ENCODE measurements at regions not wholly inside any gene's neighbourhood (a gene's known extent, or its start where the extent isn't known, plus 50 kb on each side); places are given as distances from the start of the nearest gene placed in this dataset.

- H3K9me3 Mint-ChIP-seq = no peaks in the 10 kb centered on the region
- no peak overlapping the region for H3K4me3 Mint-ChIP-seq
- no peak overlapping the region for H3K27ac Mint-ChIP-seq
- H3K27me3 Mint-ChIP-seq = no peaks in the 10 kb centered on the region
- peaks cover 8% of the 10 kb centered on the region for H3K4me1 Mint-ChIP-seq (ENCODE audit: low read depth)
- DNase-seq = no peak
- H3K36me3 Mint-ChIP-seq (ENCODE audit: low read depth) = no peaks in the 10 kb centered on the region
These were observed 92.3 kb downstream of the GYPC start for GRCh38 chr2:126748188-126748760.

- no peak for DNase-seq
- H3K9me3 Mint-ChIP-seq = no peaks in the 10 kb centered on the region
- H3K4me1 Mint-ChIP-seq (ENCODE audit: low read depth) = peaks cover 8% of the 10 kb centered on the region
- no peaks in the 10 kb centered on the region for H3K27me3 Mint-ChIP-seq
- no peaks in the 10 kb centered on the region for H3K36me3 Mint-ChIP-seq (ENCODE audit: low read depth)
- no peak overlapping the region for H3K27ac Mint-ChIP-seq
- no peak overlapping the region for H3K4me3 Mint-ChIP-seq
These were observed 93.1 kb downstream of the GYPC start for GRCh38 chr2:126748929-126749518.

GRCh38 chr2:126749537-126749936, 93.6 kb downstream of the GYPC start:
- Mint-ChIP-seq H3K4me1 (ENCODE audit: low read depth) (peaks cover 14% of the 10 kb centered on the region), H3K4me3 (no peak overlapping the region), H3K27me3 (no peaks in the 10 kb centered on the region), H3K9me3 (no peaks in the 10 kb centered on the region), H3K36me3 (ENCODE audit: low read depth) (no peaks in the 10 kb centered on the region), H3K27ac (no peak overlapping the region)
- no peak for DNase-seq

- Mint-ChIP-seq H3K27ac (no peak overlapping the region), H3K4me3 (no peak overlapping the region), H3K4me1 (ENCODE audit: low read depth) (peaks cover 16% of the 10 kb centered on the region), H3K9me3 (no peaks in the 10 kb centered on the region), H3K27me3 (no peaks in the 10 kb centered on the region), H3K36me3 (ENCODE audit: low read depth) (no peaks in the 10 kb centered on the region)
- DNase-seq = no peak
These were observed 94.5 kb downstream of the GYPC start for GRCh38 chr2:126750506-126750905.

GRCh38 chr2:126751477-126751876, 95.5 kb downstream of the GYPC start:
- no peak for DNase-seq
- no peaks in the 10 kb centered on the region for H3K9me3 Mint-ChIP-seq
- H3K4me3 Mint-ChIP-seq = no peak overlapping the region
- H3K36me3 Mint-ChIP-seq (ENCODE audit: low read depth) = no peaks in the 10 kb centered on the region
- H3K27ac Mint-ChIP-seq = no peak overlapping the region
- no peaks in the 10 kb centered on the region for H3K27me3 Mint-ChIP-seq
- peaks cover 16% of the 10 kb centered on the region for H3K4me1 Mint-ChIP-seq (ENCODE audit: low read depth)

- no peak overlapping the region for H3K4me3 Mint-ChIP-seq
- H3K27ac Mint-ChIP-seq = no peak overlapping the region
- H3K4me1 Mint-ChIP-seq (ENCODE audit: low read depth) = peaks cover 16% of the 10 kb centered on the region
- no peaks in the 10 kb centered on the region for H3K9me3 Mint-ChIP-seq
- no peak for DNase-seq
- no peaks in the 10 kb centered on the region for H3K36me3 Mint-ChIP-seq (ENCODE audit: low read depth)
- H3K27me3 Mint-ChIP-seq = no peaks in the 10 kb centered on the region
These were observed 96.9 kb downstream of the GYPC start for GRCh38 chr2:126752876-126753275.

GRCh38 chr2:126753501-126754212, 97.7 kb downstream of the GYPC start:
- H3K36me3 Mint-ChIP-seq (ENCODE audit: low read depth) = no peaks in the 10 kb centered on the region
- no peaks in the 10 kb centered on the region for H3K9me3 Mint-ChIP-seq
- no peak overlapping the region for H3K4me3 Mint-ChIP-seq
- no peak for DNase-seq
- H3K27ac Mint-ChIP-seq = no peak overlapping the region
- peaks cover 16% of the 10 kb centered on the region for H3K4me1 Mint-ChIP-seq (ENCODE audit: low read depth)
- H3K27me3 Mint-ChIP-seq = no peaks in the 10 kb centered on the region

- no peak overlapping the region for H3K4me3 Mint-ChIP-seq
- peaks cover 17% of the 10 kb centered on the region for H3K4me1 Mint-ChIP-seq (ENCODE audit: low read depth)
- no peak for DNase-seq
- H3K27me3 Mint-ChIP-seq = no peaks in the 10 kb centered on the region
- no peaks in the 10 kb centered on the region for H3K36me3 Mint-ChIP-seq (ENCODE audit: low read depth)
- H3K9me3 Mint-ChIP-seq = no peaks in the 10 kb centered on the region
- no peak overlapping the region for H3K27ac Mint-ChIP-seq
These were observed 98.5 kb downstream of the GYPC start for GRCh38 chr2:126754240-126755004.

GRCh38 chr2:126756125-126756524, 100.2 kb downstream of the GYPC start:
- no peak for DNase-seq

GRCh38 chr2:126761256-126761980, 105.5 kb downstream of the GYPC start:
- Mint-ChIP-seq H3K4me3 (no peak overlapping the region), H3K4me1 (ENCODE audit: low read depth) (peaks cover 59% of the 10 kb centered on the region), H3K9me3 (no peaks in the 10 kb centered on the region), H3K36me3 (ENCODE audit: low read depth) (no peaks in the 10 kb centered on the region), H3K27ac (peak overlapping the region; percentile 86), H3K27me3 (no peaks in the 10 kb centered on the region)
- no peak for DNase-seq

More at GRCh38 chr2:126756125-126756524, 100.2 kb downstream of the GYPC start:
- H3K4me3 Mint-ChIP-seq = no peak overlapping the region
- no peaks in the 10 kb centered on the region for H3K36me3 Mint-ChIP-seq (ENCODE audit: low read depth)
- no peaks in the 10 kb centered on the region for H3K9me3 Mint-ChIP-seq
- no peaks in the 10 kb centered on the region for H3K27me3 Mint-ChIP-seq
- H3K4me1 Mint-ChIP-seq (ENCODE audit: low read depth) = peaks cover 24% of the 10 kb centered on the region
- no peak overlapping the region for H3K27ac Mint-ChIP-seq

- Mint-ChIP-seq H3K4me3 (peak overlapping the region; percentile 12), H3K27me3 (no peaks in the 10 kb centered on the region), H3K36me3 (ENCODE audit: low read depth) (no peaks in the 10 kb centered on the region), H3K4me1 (ENCODE audit: low read depth) (peaks cover 60% of the 10 kb centered on the region), H3K9me3 (no peaks in the 10 kb centered on the region), H3K27ac (peak overlapping the region; percentile 86)
- peak; percentile 53 for DNase-seq
These were observed 106.3 kb downstream of the GYPC start for GRCh38 chr2:126761981-126762878.

GRCh38 chr2:126764686-126765265, 108.8 kb downstream of the GYPC start:
- DNase-seq = no peak
- Mint-ChIP-seq H3K4me1 (ENCODE audit: low read depth) (peaks cover 59% of the 10 kb centered on the region), H3K9me3 (no peaks in the 10 kb centered on the region), H3K4me3 (no peak overlapping the region), H3K36me3 (ENCODE audit: low read depth) (no peaks in the 10 kb centered on the region), H3K27me3 (no peaks in the 10 kb centered on the region), H3K27ac (no peak overlapping the region)

GRCh38 chr2:126765395-126765794, 109.4 kb downstream of the GYPC start:
- H3K4me3 Mint-ChIP-seq = no peak overlapping the region
- no peak for DNase-seq
- no peaks in the 10 kb centered on the region for H3K9me3 Mint-ChIP-seq
- H3K27ac Mint-ChIP-seq = no peak overlapping the region
- H3K4me1 Mint-ChIP-seq (ENCODE audit: low read depth) = peaks cover 55% of the 10 kb centered on the region
- H3K27me3 Mint-ChIP-seq = no peaks in the 10 kb centered on the region
- no peaks in the 10 kb centered on the region for H3K36me3 Mint-ChIP-seq (ENCODE audit: low read depth)
